Neuronal stem cell (in vitro differentiated cells): ENCODE measurements at regions not wholly inside any gene's neighbourhood (a gene's known extent, or its start where the extent isn't known, plus 50 kb on each side); places are given as distances from the start of the nearest gene placed in this dataset.

ENCODE experiments used
- DNase-seq: peaks from one replicate; pipeline ENCODE4 v3.0.0-alpha.2; 2013; ENCODE audit warnings: low spot score
- H2AFZ ChIP-seq: one replicate; pipeline ENCODE4 v1.6.1; 2013; ENCODE audit warnings: mild to moderate bottlenecking, low read length, inconsistent platforms
- H2AK5ac ChIP-seq: 2 replicates; pipeline ENCODE4 v1.6.1; 2013; ENCODE audit warnings: low read depth, mild to moderate bottlenecking, inconsistent platforms, low read length, moderate library complexity, mixed read lengths
- H2BK120ac ChIP-seq: 2 replicates; pipeline ENCODE4 v1.6.1; 2013; ENCODE audit warnings: low read depth, mild to moderate bottlenecking, inconsistent platforms, low read length, moderate library complexity, mixed read lengths
- H2BK12ac ChIP-seq: one replicate; pipeline ENCODE4 v1.6.1; 2013; ENCODE audit warnings: low read length, inconsistent platforms
- H2BK15ac ChIP-seq: 2 replicates; pipeline ENCODE4 v1.6.1; 2013; ENCODE audit warnings: mild to moderate bottlenecking, low read length, inconsistent platforms, mixed read lengths
- H2BK5ac ChIP-seq: one replicate; pipeline ENCODE4 v1.6.1; 2013; ENCODE audit warnings: inconsistent platforms, mild to moderate bottlenecking, low read length, moderate library complexity
- H3K14ac ChIP-seq: one replicate; pipeline ENCODE4 v1.6.1; 2013; ENCODE audit warnings: low read length, inconsistent platforms
- H3K18ac ChIP-seq: 2 replicates; pipeline ENCODE4 v1.6.1; 2013; ENCODE audit warnings: low read length, inconsistent platforms
- H3K23ac ChIP-seq: 2 replicates; pipeline ENCODE4 v1.6.1; 2013; ENCODE audit warnings: low read depth, mild to moderate bottlenecking, mixed read lengths, low read length, inconsistent platforms; ENCODE audit not compliant: poor library complexity
- H3K27ac ChIP-seq: replicated peaks from 3 replicates; pipeline ENCODE4 v1.5.1; 2013; ENCODE audit warnings: low read length, inconsistent platforms
- H3K27me3 ChIP-seq, 3 experiments: 2 replicates each; pipeline ENCODE4 v1.6.1; 2013; ENCODE audit warnings: low read length in 3 of 3, mild to moderate bottlenecking in 2 of 3, inconsistent platforms in 1 of 3, low read depth in 1 of 3, mixed read lengths in 1 of 3, moderate library complexity in 1 of 3; ENCODE audit not compliant: control insufficient read depth in 3 of 3, insufficient read depth in 3 of 3
- H3K36me3 ChIP-seq, 2 donors: replicated peaks in 1 of 2; 2 replicates each; pipeline ENCODE4 v1.6.1; 2013; ENCODE audit warnings: low read length in 2 of 2; ENCODE audit not compliant: control insufficient read depth in 2 of 2, insufficient read depth in 2 of 2
- H3K4ac ChIP-seq: 2 replicates; pipeline ENCODE4 v1.6.1; 2013; ENCODE audit warnings: inconsistent platforms, mild to moderate bottlenecking, low read length, moderate library complexity
- H3K4me1 ChIP-seq, 2 donors: 1 replicate in 1 of 2; 2 replicates in 1 of 2; pipeline ENCODE4 v1.6.1; 2013; ENCODE audit warnings: low read length in 2 of 2, low read depth in 1 of 2; ENCODE audit not compliant: control insufficient read depth in 2 of 2, insufficient read depth in 1 of 2
- H3K4me2 ChIP-seq: one replicate; pipeline ENCODE4 v1.6.1; 2013; ENCODE audit warnings: mild to moderate bottlenecking, low read length, inconsistent platforms; ENCODE audit not compliant: insufficient read depth, poor library complexity, severe bottlenecking
- H3K4me3 ChIP-seq, 2 donors: 2 replicates each; pipeline ENCODE4 v1.5.1; 2013; ENCODE audit warnings: low read length in 2 of 2, mild to moderate bottlenecking in 2 of 2, inconsistent platforms in 1 of 2, moderate library complexity in 1 of 2
- H3K79me1 ChIP-seq: one replicate; pipeline ENCODE4 v1.6.1; 2013; ENCODE audit warnings: low read depth, mild to moderate bottlenecking, inconsistent platforms, low read length, moderate library complexity
- H3K9ac ChIP-seq: one replicate; pipeline ENCODE4 v1.6.1; 2013; ENCODE audit warnings: mild to moderate bottlenecking, low read depth, low read length, inconsistent platforms; ENCODE audit not compliant: poor library complexity
- H3K9me3 ChIP-seq, 2 donors: replicated peaks in 1 of 2; 2 replicates each; pipeline versions ENCODE3 to v1.6.1; 2013; ENCODE audit warnings: low read length in 2 of 2, mild to moderate bottlenecking in 2 of 2, inconsistent platforms in 1 of 2, low read depth in 1 of 2, mixed read lengths in 1 of 2, moderate library complexity in 1 of 2; ENCODE audit not compliant: control insufficient read depth in 2 of 2, insufficient read depth in 1 of 2
- H4K8ac ChIP-seq: one replicate; pipeline ENCODE4 v1.6.1; 2013; ENCODE audit warnings: low read depth, mild to moderate bottlenecking, inconsistent platforms, low read length, moderate library complexity
- H4K91ac ChIP-seq: one replicate; pipeline ENCODE4 v1.6.1; 2013; ENCODE audit warnings: low read length, low read depth, mild to moderate bottlenecking, inconsistent platforms; ENCODE audit not compliant: poor library complexity
- WGBS, 2 donors: extraction: QIAGEN DNeasy Blood & Tissue Kit; methylation state at CpG; one replicate each; pipeline ENCODE4 v1.1.7; 2013; ENCODE audit warnings: missing lambda C conversion rate in 2 of 2, mixed read lengths in 1 of 2; ENCODE audit not compliant: insufficient read length in 2 of 2, insufficient replicate concordance in 1 of 2; ENCODE audit errors: extremely low coverage in 2 of 2; 5-methylcytosine and 5-hydroxymethylcytosine counted together

- no peak overlapping the region for H4K8ac ChIP-seq
- peaks cover 0 to 22% (median 0%) of the 10 kb centered on the region in 3 experiments for H3K27me3 ChIP-seq
- no peak overlapping the region for H2AFZ ChIP-seq
- H2BK15ac ChIP-seq: no peak overlapping the region
- WGBS, 2 donors: no CpG with 5 or more reads among the region's 3 CpGs
- no peak overlapping the region for H3K23ac ChIP-seq
- no peak overlapping the region for H3K27ac ChIP-seq
- no peak for DNase-seq
- H3K4me1 ChIP-seq: peaks cover 5 to 13% of the 10 kb centered on the region in 2 donors
- no peak overlapping the region for H3K9ac ChIP-seq
- H3K14ac ChIP-seq: no peak overlapping the region
- H3K4ac ChIP-seq: no peak overlapping the region
- no peak overlapping the region for H3K18ac ChIP-seq
- no peak overlapping the region for H3K4me3 ChIP-seq
- no peaks in the 10 kb centered on the region for H3K36me3 ChIP-seq
- no peak overlapping the region for H3K4me2 ChIP-seq
- no peak overlapping the region for H2BK5ac ChIP-seq
- H3K79me1 ChIP-seq: no peaks in the 10 kb centered on the region
- no peak overlapping the region for H2BK12ac ChIP-seq
- H2BK120ac ChIP-seq: no peak overlapping the region
- H4K91ac ChIP-seq: no peak overlapping the region
- H2AK5ac ChIP-seq: no peak overlapping the region
- H3K9me3 ChIP-seq: peaks cover 0 to 2% of the 10 kb centered on the region in 2 donors
Measured at GRCh38 chr6:24010133-24010532, 115.9 kb upstream of the NRSN1 start.

- H2AFZ ChIP-seq: no peak overlapping the region
- WGBS, 2 donors: no CpG with 5 or more reads among the region's 2 CpGs
- H4K91ac ChIP-seq: no peak overlapping the region
Measured at GRCh38 chr6:24016286-24016685, 109.7 kb upstream of the NRSN1 start.

GRCh38 chr6:24016857-24017256, 109.2 kb upstream of the NRSN1 start:
- Histone ChIP-seq H2BK120ac (no peak overlapping the region), H2BK12ac (no peak overlapping the region), H3K79me1 (no peaks in the 10 kb centered on the region), H3K27ac (no peak overlapping the region), H3K9me3 (no peaks in the 10 kb centered on the region), H3K4me2 (no peak overlapping the region), H2BK5ac (no peak overlapping the region), H3K4me1 (no peaks in the 10 kb centered on the region), H2AK5ac (no peak overlapping the region), H3K4me3 (no peak overlapping the region), H2BK15ac (no peak overlapping the region), H3K14ac (no peak overlapping the region), H2AFZ (no peak overlapping the region), H3K4ac (no peak overlapping the region), H4K8ac (no peak overlapping the region), H3K27me3 (peaks cover 0 to 17% (median 0%) of the 10 kb centered on the region in 3 experiments), H3K36me3 (no peaks in the 10 kb centered on the region), H3K23ac (no peak overlapping the region), H3K18ac (no peak overlapping the region), H4K91ac (no peak overlapping the region), H3K9ac (no peak overlapping the region)
- no CpG with 5 or more reads among the region's 4 CpGs for WGBS, 2 donors
- no peak for DNase-seq

More at GRCh38 chr6:24016286-24016685, 109.7 kb upstream of the NRSN1 start:
- H2BK5ac ChIP-seq: no peak overlapping the region
- H3K4ac ChIP-seq: no peak overlapping the region
- H2BK12ac ChIP-seq: no peak overlapping the region
- H3K9me3 ChIP-seq: peaks cover 0 to 2% of the 10 kb centered on the region in 2 donors
- no peak overlapping the region for H3K18ac ChIP-seq
- H3K27me3 ChIP-seq: peaks cover 0 to 15% (median 0%) of the 10 kb centered on the region in 3 experiments
- H3K36me3 ChIP-seq: no peaks in the 10 kb centered on the region
- DNase-seq: no peak
- no peak overlapping the region for H4K8ac ChIP-seq
- no peak overlapping the region for H3K23ac ChIP-seq
- H3K14ac ChIP-seq: no peak overlapping the region
- H3K9ac ChIP-seq: no peak overlapping the region
- no peak overlapping the region for H3K27ac ChIP-seq
- H3K4me2 ChIP-seq: no peak overlapping the region
- no peaks in the 10 kb centered on the region for H3K4me1 ChIP-seq
- no peak overlapping the region for H3K4me3 ChIP-seq
- H2BK15ac ChIP-seq: no peak overlapping the region
- H2AK5ac ChIP-seq: no peak overlapping the region
- no peak overlapping the region for H2BK120ac ChIP-seq
- H3K79me1 ChIP-seq: no peaks in the 10 kb centered on the region

GRCh38 chr6:24019393-24019792, 106.6 kb upstream of the NRSN1 start:
- H2BK5ac ChIP-seq: no peak overlapping the region
- H2BK120ac ChIP-seq: no peak overlapping the region
- H3K4me2 ChIP-seq: no peak overlapping the region
- no peak for DNase-seq
- no peaks in the 10 kb centered on the region for H3K79me1 ChIP-seq
- no peak overlapping the region for H2AK5ac ChIP-seq
- H3K36me3 ChIP-seq: no peaks in the 10 kb centered on the region
- no peak overlapping the region for H3K23ac ChIP-seq
- H2AFZ ChIP-seq: no peak overlapping the region
- H3K27me3 ChIP-seq: peaks cover 0 to 21% (median 0%) of the 10 kb centered on the region in 3 experiments
- no peak overlapping the region for H4K91ac ChIP-seq
- no peak overlapping the region for H3K14ac ChIP-seq
- H4K8ac ChIP-seq: no peak overlapping the region
- H3K4me1 ChIP-seq: no peaks in the 10 kb centered on the region
- H3K9me3 ChIP-seq: no peaks in the 10 kb centered on the region
- H3K18ac ChIP-seq: no peak overlapping the region
- H2BK15ac ChIP-seq: no peak overlapping the region
- no peak overlapping the region for H3K4me3 ChIP-seq
- no peak overlapping the region for H2BK12ac ChIP-seq
- no peak overlapping the region for H3K9ac ChIP-seq
- no peak overlapping the region for H3K27ac ChIP-seq
- H3K4ac ChIP-seq: no peak overlapping the region
